ENCODE measurements at regions not wholly inside any gene's neighbourhood (a gene's known extent, or its start where the extent isn't known, plus 50 kb on each side); places are given as distances from the start of the nearest gene placed in this dataset.

- peak in 1 of 2 experiments; percentile 11 for DNase-seq (ENCODE audit: low read depth in 1 of 2, low spot score in 2 of 2)
- no peaks in the 10 kb centered on the region for H3K9me3 ChIP-seq (replicated peaks)
- no peak overlapping the region for H3K4me3 ChIP-seq
- no peaks in the 10 kb centered on the region for H3K4me1 ChIP-seq (replicated peaks)
- H3K27ac ChIP-seq, result no peak overlapping the region
- H3K27me3 ChIP-seq (replicated peaks), result no peaks in the 10 kb centered on the region
- H3K36me3 ChIP-seq, result no peaks in the 10 kb centered on the region
Measured at GRCh38 chr12:130031571-130032189, 127.9 kb upstream of the TMEM132D start.

GRCh38 chr12:130041983-130042812, 120.1 kb upstream of the FZD10 start:
- no peak for DNase-seq (ENCODE audit: low read depth in 1 of 2, low spot score in 2 of 2)
- Histone ChIP-seq H3K4me1 (replicated peaks) (no peaks in the 10 kb centered on the region), H3K9me3 (replicated peaks) (peaks cover 6% of the 10 kb centered on the region), H3K27me3 (replicated peaks) (no peaks in the 10 kb centered on the region), H3K36me3 (no peaks in the 10 kb centered on the region), H3K4me3 (no peak overlapping the region), H3K27ac (no peak overlapping the region)

- Histone ChIP-seq H3K27me3 (replicated peaks) (no peaks in the 10 kb centered on the region), H3K4me1 (replicated peaks) (no peaks in the 10 kb centered on the region), H3K27ac (no peak overlapping the region), H3K9me3 (replicated peaks) (peaks cover 6% of the 10 kb centered on the region), H3K36me3 (no peaks in the 10 kb centered on the region), H3K4me3 (no peak overlapping the region)
- no peak for DNase-seq (ENCODE audit: low read depth in 1 of 2, low spot score in 2 of 2)
Measured at GRCh38 chr12:130043685-130044406, 118.4 kb upstream of the FZD10 start.

- H3K27me3 ChIP-seq (replicated peaks), result no peaks in the 10 kb centered on the region
- H3K4me1 ChIP-seq (replicated peaks), result no peaks in the 10 kb centered on the region
- H3K4me3 ChIP-seq, result no peak overlapping the region
- peaks cover 6% of the 10 kb centered on the region for H3K9me3 ChIP-seq (replicated peaks)
- H3K36me3 ChIP-seq, result no peaks in the 10 kb centered on the region
- H3K27ac ChIP-seq, result no peak overlapping the region
- DNase-seq (ENCODE audit: low read depth in 1 of 2, low spot score in 2 of 2), result no peak
Measured at GRCh38 chr12:130044991-130045621, 117.2 kb upstream of the FZD10 start.

GRCh38 chr12:130049666-130050065, 112.6 kb upstream of the FZD10 start:
- Histone ChIP-seq H3K4me3 (no peak overlapping the region), H3K9me3 (replicated peaks) (no peaks in the 10 kb centered on the region), H3K4me1 (replicated peaks) (no peaks in the 10 kb centered on the region)

GRCh38 chr12:130051900-130052299, 110.4 kb upstream of the FZD10 start:
- no peak overlapping the region for H3K27ac ChIP-seq
- H3K36me3 ChIP-seq, result no peaks in the 10 kb centered on the region
- H3K4me1 ChIP-seq (replicated peaks), result no peaks in the 10 kb centered on the region
- no peaks in the 10 kb centered on the region for H3K27me3 ChIP-seq (replicated peaks)
- no peak overlapping the region for H3K4me3 ChIP-seq
- no peaks in the 10 kb centered on the region for H3K9me3 ChIP-seq (replicated peaks)
- DNase-seq (ENCODE audit: low read depth in 1 of 2, low spot score in 2 of 2), result no peak

More at GRCh38 chr12:130049666-130050065, 112.6 kb upstream of the FZD10 start:
- DNase-seq (ENCODE audit: low read depth in 1 of 2, low spot score in 2 of 2), result no peak
- no peak overlapping the region for H3K27ac ChIP-seq
- H3K27me3 ChIP-seq (replicated peaks), result no peaks in the 10 kb centered on the region
- H3K36me3 ChIP-seq, result no peaks in the 10 kb centered on the region

GRCh38 chr12:130053651-130054069, 108.6 kb upstream of the FZD10 start:
- Histone ChIP-seq H3K9me3 (replicated peaks) (no peaks in the 10 kb centered on the region), H3K36me3 (no peaks in the 10 kb centered on the region), H3K27me3 (replicated peaks) (no peaks in the 10 kb centered on the region), H3K27ac (no peak overlapping the region), H3K4me1 (replicated peaks) (no peaks in the 10 kb centered on the region), H3K4me3 (no peak overlapping the region)
- DNase-seq (ENCODE audit: low read depth in 1 of 2, low spot score in 2 of 2), result no peak

- H3K4me1 ChIP-seq (replicated peaks), result no peaks in the 10 kb centered on the region
- no peak for DNase-seq (ENCODE audit: low read depth in 1 of 2, low spot score in 2 of 2)
- no peaks in the 10 kb centered on the region for H3K36me3 ChIP-seq
- H3K9me3 ChIP-seq (replicated peaks), result no peaks in the 10 kb centered on the region
- no peak overlapping the region for H3K27ac ChIP-seq
- H3K27me3 ChIP-seq (replicated peaks), result no peaks in the 10 kb centered on the region
- H3K4me3 ChIP-seq, result no peak overlapping the region
Measured at GRCh38 chr12:130054803-130055202, 107.5 kb upstream of the FZD10 start.

- Histone ChIP-seq H3K27ac (no peak overlapping the region), H3K36me3 (no peaks in the 10 kb centered on the region), H3K4me3 (no peak overlapping the region), H3K4me1 (replicated peaks) (no peaks in the 10 kb centered on the region), H3K9me3 (replicated peaks) (peaks cover 3% of the 10 kb centered on the region; the same call in 1 of the 2 replicates), H3K27me3 (replicated peaks) (no peaks in the 10 kb centered on the region)
- DNase-seq (ENCODE audit: low read depth in 1 of 2, low spot score in 2 of 2), result no peak
Measured at GRCh38 chr12:130058926-130059472, 103.3 kb upstream of the FZD10 start.

- Histone ChIP-seq H3K36me3 (no peaks in the 10 kb centered on the region), H3K4me1 (replicated peaks) (no peaks in the 10 kb centered on the region), H3K9me3 (replicated peaks) (peaks cover 4% of the 10 kb centered on the region; the same call in 1 of the 2 replicates), H3K27ac (no peak overlapping the region), H3K4me3 (no peak overlapping the region), H3K27me3 (replicated peaks) (no peaks in the 10 kb centered on the region)
- DNase-seq (ENCODE audit: low read depth in 1 of 2, low spot score in 2 of 2), result no peak
Measured at GRCh38 chr12:130063866-130064265, 98.4 kb upstream of the FZD10 start.

- Histone ChIP-seq H3K27me3 (replicated peaks) (no peaks in the 10 kb centered on the region), H3K4me3 (no peak overlapping the region), H3K27ac (no peak overlapping the region), H3K9me3 (replicated peaks) (peaks cover 5% of the 10 kb centered on the region; the same call in 1 of the 2 replicates), H3K36me3 (no peaks in the 10 kb centered on the region), H3K4me1 (replicated peaks) (no peaks in the 10 kb centered on the region)
- DNase-seq (ENCODE audit: low read depth in 1 of 2, low spot score in 2 of 2), result no peak
Measured at GRCh38 chr12:130064999-130065398, 97.3 kb upstream of the FZD10 start.

GRCh38 chr12:130066742-130067141, 95.5 kb upstream of the FZD10 start:
- Histone ChIP-seq H3K4me3 (no peak overlapping the region), H3K36me3 (no peaks in the 10 kb centered on the region), H3K4me1 (replicated peaks) (no peaks in the 10 kb centered on the region), H3K27me3 (replicated peaks) (no peaks in the 10 kb centered on the region), H3K27ac (no peak overlapping the region), H3K9me3 (replicated peaks) (peaks cover 3% of the 10 kb centered on the region; the same call in 1 of the 2 replicates)
- no peak for DNase-seq (ENCODE audit: low read depth in 1 of 2, low spot score in 2 of 2)

- no peak overlapping the region for H3K4me3 ChIP-seq
- no peak for DNase-seq (ENCODE audit: low read depth in 1 of 2, low spot score in 2 of 2)
- no peak overlapping the region for H3K27ac ChIP-seq
- no peaks in the 10 kb centered on the region for H3K36me3 ChIP-seq
- no peaks in the 10 kb centered on the region for H3K4me1 ChIP-seq (replicated peaks)
- H3K9me3 ChIP-seq (replicated peaks), result peaks cover 3% of the 10 kb centered on the region; the same call in 1 of the 2 replicates
- H3K27me3 ChIP-seq (replicated peaks), result no peaks in the 10 kb centered on the region
Measured at GRCh38 chr12:130068741-130069140, 93.5 kb upstream of the FZD10 start.

All from SJSA1 (cell line).